HG03196 (cell line): ENCODE measurements at regions not wholly inside any gene's neighbourhood (a gene's known extent, or its start where the extent isn't known, plus 50 kb on each side); places are given as distances from the start of the nearest gene placed in this dataset.

Source experiments
- ATAC-seq: cut with Tn5 transposase; IDR thresholded peaks from one replicate; pipeline ENCODE4 v1.9.1; 2021; ENCODE audit not compliant: unreplicated experiment

- ATAC-seq, result no peak
These were observed 50.2 kb upstream of the LRP1B start for GRCh38 chr2:142180820-142181533.
